ENCODE measurements at regions not wholly inside any gene's neighbourhood (a gene's known extent, or its start where the extent isn't known, plus 50 kb on each side); places are given as distances from the start of the nearest gene placed in this dataset.

- no peak for TF ChIP-seq CTCF (IDR thresholded peaks at IDR 0.05)
- TF ChIP-seq POLR2AphosphoS5 (IDR thresholded peaks at IDR 0.05), result no peak
These were observed 1434.5 kb upstream of the CDH6 start for GRCh38 chr5:29758986-29759421.
